HFF-Myc (cell line): ENCODE measurements at regions not wholly inside any gene's neighbourhood (a gene's known extent, or its start where the extent isn't known, plus 50 kb on each side); places are given as distances from the start of the nearest gene placed in this dataset.

Source experiments
- DNase-seq: peaks from one replicate; pipeline ENCODE4 v3.0.0-alpha.2; 2011; ENCODE audit warnings: low read depth; ENCODE audit errors: extremely low read depth
- H3K4me3 ChIP-seq: replicated peaks from 2 replicates; pipeline ENCODE4 v1.5.1; 2011; ENCODE audit warnings: low read depth, mild to moderate bottlenecking, control low read depth, low read length
- CTCF ChIP-seq: IDR thresholded peaks from 2 replicates; pipeline ENCODE4 v1.5.1; 2012; ENCODE audit warnings: mild to moderate bottlenecking, low read depth, low read length, control low read depth; ENCODE audit errors: missing control alignments

GRCh38 chr3:63086190-63086589 is 191.9 kb upstream of the SYNPR start:
- DNase-seq, result no peak
- no peak for TF ChIP-seq CTCF
- no peak overlapping the region for H3K4me3 ChIP-seq

- no peak for DNase-seq
- H3K4me3 ChIP-seq, result no peak overlapping the region
- TF ChIP-seq CTCF, result no peak
Observed at GRCh38 chr3:63089007-63089750, 188.9 kb upstream of the SYNPR start.

- no peak overlapping the region for H3K4me3 ChIP-seq
- TF ChIP-seq CTCF, result no peak
- no peak for DNase-seq
Observed at GRCh38 chr3:63089751-63090132, 188.4 kb upstream of the SYNPR start.

- no peak for TF ChIP-seq CTCF
- no peak for DNase-seq
- no peak overlapping the region for H3K4me3 ChIP-seq
Observed at GRCh38 chr3:63090656-63091055, 187.5 kb upstream of the SYNPR start.

- H3K4me3 ChIP-seq, result no peak overlapping the region
- no peak for DNase-seq
- no peak for TF ChIP-seq CTCF
Observed at GRCh38 chr3:63092515-63092914, 185.6 kb upstream of the SYNPR start.

- TF ChIP-seq CTCF, result no peak
- H3K4me3 ChIP-seq, result no peak overlapping the region
- no peak for DNase-seq
Observed at GRCh38 chr3:63094642-63095408, 183.3 kb upstream of the SYNPR start.
